Aorta (tissue), 5 donors: ENCODE measurements at regions not wholly inside any gene's neighbourhood (a gene's known extent, or its start where the extent isn't known, plus 50 kb on each side); places are given as distances from the start of the nearest gene placed in this dataset.

Experiments
- ATAC-seq: fragments of 200-7000 bp; cut with Tn5 transposase; one replicate; pipeline ENCODE4 v1.9.1; 2022; ENCODE audit warnings: moderate library complexity; ENCODE audit not compliant: low FRiP score
- DNase-seq, 2 donors: peaks; one replicate each; pipeline ENCODE4 v3.0.0-alpha.2; 2020
- H3K27ac ChIP-seq, 2 donors: one replicate each; pipeline ENCODE4 v1.5.1; 2013; ENCODE audit warnings: low read length in 2 of 2, mild to moderate bottlenecking in 2 of 2, moderate library complexity in 2 of 2, control low read depth in 1 of 2, inconsistent platforms in 1 of 2, low read depth in 1 of 2
- H3K27me3 ChIP-seq, 2 donors: one replicate each; pipeline ENCODE4 v1.6.1; 2013; ENCODE audit warnings: control low read depth in 1 of 2, low read length in 1 of 2, mild to moderate bottlenecking in 1 of 2, moderate library complexity in 1 of 2; ENCODE audit not compliant: insufficient read depth in 2 of 2, control insufficient read depth in 1 of 2
- H3K36me3 ChIP-seq, 2 donors: one replicate each; pipeline ENCODE4 v1.6.1; 2013; ENCODE audit warnings: control low read depth in 1 of 2, low read length in 1 of 2, mild to moderate bottlenecking in 1 of 2; ENCODE audit not compliant: insufficient read depth in 2 of 2, control insufficient read depth in 1 of 2
- H3K4me1 ChIP-seq, 2 donors: one replicate each; pipeline ENCODE4 v1.6.1; 2013; ENCODE audit warnings: low read length in 2 of 2, control low read depth in 1 of 2, mild to moderate bottlenecking in 1 of 2, moderate library complexity in 1 of 2; ENCODE audit not compliant: insufficient read depth in 2 of 2, control insufficient read depth in 1 of 2
- H3K4me3 ChIP-seq, 2 donors: one replicate each; pipeline ENCODE4 v1.5.1; 2013; ENCODE audit warnings: low read length in 2 of 2, control low read depth in 1 of 2, mild to moderate bottlenecking in 1 of 2
- H3K9me3 ChIP-seq: one replicate; pipeline ENCODE4 v1.6.1; 2013; ENCODE audit warnings: mild to moderate bottlenecking, low read length; ENCODE audit not compliant: control insufficient read depth
- WGBS, 2 donors: extraction: QIAGEN DNeasy Blood & Tissue Kit; methylation state at CpG; one replicate each; pipeline ENCODE4 v1.1.7; 2013; 5-methylcytosine and 5-hydroxymethylcytosine counted together
- intact Hi-C, 2 donors: fragments of 100-400 bp; cut with DNase I; formaldehyde crosslinking; loops; one replicate each; pipeline versions ENCODE4 v1.14.2 to v1.15.0; 2022
- donor health status: healthy with polysubstance abuse.
- donor health status: Bipolar disorder and iron deficiency.
- donor health status: DM: no; HTN: no; CAD: no.
- donor health status: DM: no; HTN: no; CAD: no.
- donor health status: DM: yes; HTN: yes; CAD: no.

- 75 to 81% methylated on average over 2 of the region's 2 CpGs for WGBS, 2 donors
- DNase-seq (no peak), ATAC-seq (no peak)
- intact Hi-C loops: no loop called here
- Histone ChIP-seq H3K4me1 (no peaks in the 10 kb centered on the region), H3K27ac (no peak overlapping the region), H3K9me3 (no peaks in the 10 kb centered on the region), H3K36me3 (no peaks in the 10 kb centered on the region), H3K27me3 (no peaks in the 10 kb centered on the region), H3K4me3 (no peak overlapping the region)
Measured at GRCh38 chr17:53150101-53150698, 672.5 kb upstream of the KIF2B start.

GRCh38 chr17:53149316-53149715, 673.4 kb upstream of the KIF2B start:
- H3K27ac ChIP-seq: no peak overlapping the region
- H3K4me3 ChIP-seq: no peak overlapping the region
- H3K27me3 ChIP-seq: no peaks in the 10 kb centered on the region
- H3K4me1 ChIP-seq: no peaks in the 10 kb centered on the region
- WGBS, 2 donors: 89 to 93% methylated on average over 3 of the region's 3 CpGs
- H3K9me3 ChIP-seq: no peaks in the 10 kb centered on the region
- intact Hi-C loops: no loop called here
- ATAC-seq: no peak
- no peak for DNase-seq
- H3K36me3 ChIP-seq: no peaks in the 10 kb centered on the region

DNA sequence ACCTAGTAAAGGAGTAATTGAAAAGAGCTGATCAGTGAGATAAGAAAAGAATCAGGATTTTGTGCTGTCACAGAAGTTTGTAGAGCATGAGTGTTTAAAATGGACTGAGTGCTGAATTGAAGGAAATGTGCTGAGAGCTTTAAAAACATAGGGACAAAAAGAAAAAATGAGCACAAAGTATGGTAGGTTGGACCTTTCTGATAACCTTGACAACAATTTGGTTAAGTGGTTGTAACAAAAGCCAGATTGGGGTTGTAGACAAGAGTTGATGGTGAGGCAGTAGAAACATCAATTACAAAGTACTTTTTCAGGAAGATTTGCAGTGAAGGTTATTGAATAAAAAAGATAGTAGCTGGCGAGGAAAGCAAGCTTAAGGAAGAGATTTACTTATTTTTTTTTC, 674.7 kb upstream of the KIF2B start:
- ATAC-seq (no peak), DNase-seq (no peak)
- intact Hi-C loops: no loop called here
- WGBS, 2 donors: 83 to 86% methylated on average over 1 of the region's 1 CpG
- Histone ChIP-seq H3K4me3 (no peak overlapping the region), H3K36me3 (no peaks in the 10 kb centered on the region), H3K9me3 (no peaks in the 10 kb centered on the region), H3K27me3 (no peaks in the 10 kb centered on the region), H3K27ac (no peak overlapping the region), H3K4me1 (no peaks in the 10 kb centered on the region)

- H3K9me3 ChIP-seq: no peaks in the 10 kb centered on the region
- DNase-seq (no peak), ATAC-seq (no peak)
- no peak overlapping the region for H3K4me3 ChIP-seq
- no peak overlapping the region for H3K27ac ChIP-seq
- H3K36me3 ChIP-seq: no peaks in the 10 kb centered on the region
- WGBS, 2 donors: 25 to 27% methylated on average over 3 of the region's 3 CpGs
- intact Hi-C loops: no loop called here
- H3K27me3 ChIP-seq: no peaks in the 10 kb centered on the region
- no peaks in the 10 kb centered on the region for H3K4me1 ChIP-seq
Measured at GRCh38 chr17:53142890-53143289, 679.8 kb upstream of the KIF2B start.

DNA sequence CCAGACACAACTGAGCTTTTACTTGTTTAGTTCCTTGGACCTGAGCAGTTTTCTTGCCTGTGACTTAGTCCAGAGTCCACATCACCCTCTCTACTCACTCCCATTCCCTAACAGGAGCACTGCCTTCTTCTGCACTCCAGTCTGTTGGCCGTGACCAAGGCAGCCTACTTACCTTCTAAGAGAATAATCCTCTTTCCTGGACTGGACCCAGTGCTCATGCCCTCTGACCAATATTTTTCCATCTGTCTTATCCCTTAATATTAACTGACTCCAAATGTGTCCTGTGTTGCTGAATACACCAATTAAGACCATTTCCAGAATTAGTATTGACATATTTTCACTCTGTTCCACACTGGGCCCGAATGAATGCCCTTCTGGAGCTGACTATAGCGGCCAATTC, 681.0 kb upstream of the KIF2B start:
- ATAC-seq: no peak
- intact Hi-C loops: no loop called here

DNA sequence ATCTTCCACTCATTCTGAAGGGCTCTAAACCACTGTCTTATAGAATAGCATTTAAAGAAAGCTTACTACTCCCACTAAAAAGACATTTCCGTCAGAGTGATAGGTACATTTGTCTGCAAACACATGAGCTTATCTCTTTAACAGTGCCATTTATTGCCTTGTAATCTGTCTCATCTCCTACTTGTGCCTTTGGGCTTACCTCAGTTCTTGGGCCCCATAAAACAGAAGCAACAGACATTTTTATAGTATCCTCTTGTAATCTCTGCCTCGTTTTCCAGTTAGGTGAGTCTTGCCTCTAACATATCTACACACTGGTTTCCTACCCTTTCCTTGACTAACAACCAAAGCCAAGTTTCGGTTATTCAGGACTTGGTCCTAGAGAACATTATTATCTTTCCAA, 681.4 kb upstream of the KIF2B start:
- no peak overlapping the region for H3K4me3 ChIP-seq
- intact Hi-C loops: no loop called here
- no peaks in the 10 kb centered on the region for H3K36me3 ChIP-seq
- H3K27ac ChIP-seq: no peak overlapping the region
- H3K27me3 ChIP-seq: no peaks in the 10 kb centered on the region
- no peak for ATAC-seq
- WGBS, 2 donors: 60 to 63% methylated on average over 3 of the region's 3 CpGs
- H3K4me1 ChIP-seq: no peaks in the 10 kb centered on the region
- H3K9me3 ChIP-seq: no peaks in the 10 kb centered on the region
- DNase-seq: no peak

More for the DNA sequence above, 681.0 kb upstream of the KIF2B start:
- no peak overlapping the region for H3K27ac ChIP-seq
- no peaks in the 10 kb centered on the region for H3K9me3 ChIP-seq
- 93 to 95% methylated on average over 3 of the region's 3 CpGs for WGBS, 2 donors
- no peaks in the 10 kb centered on the region for H3K36me3 ChIP-seq
- H3K4me1 ChIP-seq: no peaks in the 10 kb centered on the region
- no peaks in the 10 kb centered on the region for H3K27me3 ChIP-seq
- no peak overlapping the region for H3K4me3 ChIP-seq
- DNase-seq: no peak

- Histone ChIP-seq H3K9me3 (no peaks in the 10 kb centered on the region), H3K27ac (no peak overlapping the region), H3K36me3 (no peaks in the 10 kb centered on the region), H3K4me1 (no peaks in the 10 kb centered on the region), H3K27me3 (no peaks in the 10 kb centered on the region), H3K4me3 (no peak overlapping the region)
- DNase-seq (no peak), ATAC-seq (no peak)
- intact Hi-C loops: no loop called here
Measured at GRCh38 chr17:53137869-53138268, 684.9 kb upstream of the KIF2B start.

GRCh38 chr17:53135969-53136368, 686.8 kb upstream of the KIF2B start:
- no peaks in the 10 kb centered on the region for H3K9me3 ChIP-seq
- H3K4me1 ChIP-seq: no peaks in the 10 kb centered on the region
- H3K27ac ChIP-seq: no peak overlapping the region
- H3K36me3 ChIP-seq: no peaks in the 10 kb centered on the region
- no peaks in the 10 kb centered on the region for H3K27me3 ChIP-seq
- no peak for ATAC-seq
- intact Hi-C loops: no loop called here
- 19 to 22% methylated on average over 3 of the region's 3 CpGs for WGBS, 2 donors
- DNase-seq: no peak
- H3K4me3 ChIP-seq: no peak overlapping the region

- ATAC-seq (no peak), DNase-seq (no peak)
- H3K4me1 ChIP-seq: no peaks in the 10 kb centered on the region
- intact Hi-C loops: no loop called here
- no peak overlapping the region for H3K4me3 ChIP-seq
- no peaks in the 10 kb centered on the region for H3K9me3 ChIP-seq
- 68 to 70% methylated on average over 5 of the region's 5 CpGs for WGBS, 2 donors
- no peak overlapping the region for H3K27ac ChIP-seq
- no peaks in the 10 kb centered on the region for H3K27me3 ChIP-seq
- H3K36me3 ChIP-seq: no peaks in the 10 kb centered on the region
Measured at GRCh38 chr17:53134548-53134947, 688.2 kb upstream of the KIF2B start.
